ENCODE measurements at regions not wholly inside any gene's neighbourhood (a gene's known extent, or its start where the extent isn't known, plus 50 kb on each side); places are given as distances from the start of the nearest gene placed in this dataset.

GRCh38 chr1:38586993-38587646, 272.5 kb downstream of the RRAGC start:
- TF ChIP-seq RAD21 (IDR thresholded peaks at IDR 0.05; ENCODE audit: low read depth): peak; percentile 78
- TF ChIP-seq, protein P1, sequence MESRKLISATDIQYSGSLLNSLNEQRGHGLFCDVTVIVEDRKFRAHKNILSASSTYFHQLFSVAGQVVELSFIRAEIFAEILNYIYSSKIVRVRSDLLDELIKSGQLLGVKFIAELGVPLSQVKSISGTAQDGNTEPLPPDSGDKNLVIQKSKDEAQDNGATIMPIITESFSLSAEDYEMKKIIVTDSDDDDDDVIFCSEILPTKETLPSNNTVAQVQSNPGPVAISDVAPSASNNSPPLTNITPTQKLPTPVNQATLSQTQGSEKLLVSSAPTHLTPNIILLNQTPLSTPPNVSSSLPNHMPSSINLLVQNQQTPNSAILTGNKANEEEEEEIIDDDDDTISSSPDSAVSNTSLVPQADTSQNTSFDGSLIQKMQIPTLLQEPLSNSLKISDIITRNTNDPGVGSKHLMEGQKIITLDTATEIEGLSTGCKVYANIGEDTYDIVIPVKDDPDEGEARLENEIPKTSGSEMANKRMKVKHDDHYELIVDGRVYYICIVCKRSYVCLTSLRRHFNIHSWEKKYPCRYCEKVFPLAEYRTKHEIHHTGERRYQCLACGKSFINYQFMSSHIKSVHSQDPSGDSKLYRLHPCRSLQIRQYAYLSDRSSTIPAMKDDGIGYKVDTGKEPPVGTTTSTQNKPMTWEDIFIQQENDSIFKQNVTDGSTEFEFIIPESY (IDR thresholded peaks at IDR 0.05; ENCODE audit: extremely low read depth, insufficient replicate concordance, low read length): no peak
- TF ChIP-seq, protein P2, sequence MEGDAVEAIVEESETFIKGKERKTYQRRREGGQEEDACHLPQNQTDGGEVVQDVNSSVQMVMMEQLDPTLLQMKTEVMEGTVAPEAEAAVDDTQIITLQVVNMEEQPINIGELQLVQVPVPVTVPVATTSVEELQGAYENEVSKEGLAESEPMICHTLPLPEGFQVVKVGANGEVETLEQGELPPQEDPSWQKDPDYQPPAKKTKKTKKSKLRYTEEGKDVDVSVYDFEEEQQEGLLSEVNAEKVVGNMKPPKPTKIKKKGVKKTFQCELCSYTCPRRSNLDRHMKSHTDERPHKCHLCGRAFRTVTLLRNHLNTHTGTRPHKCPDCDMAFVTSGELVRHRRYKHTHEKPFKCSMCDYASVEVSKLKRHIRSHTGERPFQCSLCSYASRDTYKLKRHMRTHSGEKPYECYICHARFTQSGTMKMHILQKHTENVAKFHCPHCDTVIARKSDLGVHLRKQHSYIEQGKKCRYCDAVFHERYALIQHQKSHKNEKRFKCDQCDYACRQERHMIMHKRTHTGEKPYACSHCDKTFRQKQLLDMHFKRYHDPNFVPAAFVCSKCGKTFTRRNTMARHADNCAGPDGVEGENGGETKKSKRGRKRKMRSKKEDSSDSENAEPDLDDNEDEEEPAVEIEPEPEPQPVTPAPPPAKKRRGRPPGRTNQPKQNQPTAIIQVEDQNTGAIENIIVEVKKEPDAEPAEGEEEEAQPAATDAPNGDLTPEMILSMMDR (IDR thresholded peaks at IDR 0.05 in 2 of 3, conservative IDR thresholded peaks at IDR 0.05 in 1 of 3; ENCODE audit: borderline replicate concordance in 1 of 3, insufficient read depth in 1 of 3, low read depth in 2 of 3, low read length in 2 of 3): peak; percentile 43 to 100 (median 97); a peak in 5 of 6 replicates
- TF ChIP-seq, protein P3, sequence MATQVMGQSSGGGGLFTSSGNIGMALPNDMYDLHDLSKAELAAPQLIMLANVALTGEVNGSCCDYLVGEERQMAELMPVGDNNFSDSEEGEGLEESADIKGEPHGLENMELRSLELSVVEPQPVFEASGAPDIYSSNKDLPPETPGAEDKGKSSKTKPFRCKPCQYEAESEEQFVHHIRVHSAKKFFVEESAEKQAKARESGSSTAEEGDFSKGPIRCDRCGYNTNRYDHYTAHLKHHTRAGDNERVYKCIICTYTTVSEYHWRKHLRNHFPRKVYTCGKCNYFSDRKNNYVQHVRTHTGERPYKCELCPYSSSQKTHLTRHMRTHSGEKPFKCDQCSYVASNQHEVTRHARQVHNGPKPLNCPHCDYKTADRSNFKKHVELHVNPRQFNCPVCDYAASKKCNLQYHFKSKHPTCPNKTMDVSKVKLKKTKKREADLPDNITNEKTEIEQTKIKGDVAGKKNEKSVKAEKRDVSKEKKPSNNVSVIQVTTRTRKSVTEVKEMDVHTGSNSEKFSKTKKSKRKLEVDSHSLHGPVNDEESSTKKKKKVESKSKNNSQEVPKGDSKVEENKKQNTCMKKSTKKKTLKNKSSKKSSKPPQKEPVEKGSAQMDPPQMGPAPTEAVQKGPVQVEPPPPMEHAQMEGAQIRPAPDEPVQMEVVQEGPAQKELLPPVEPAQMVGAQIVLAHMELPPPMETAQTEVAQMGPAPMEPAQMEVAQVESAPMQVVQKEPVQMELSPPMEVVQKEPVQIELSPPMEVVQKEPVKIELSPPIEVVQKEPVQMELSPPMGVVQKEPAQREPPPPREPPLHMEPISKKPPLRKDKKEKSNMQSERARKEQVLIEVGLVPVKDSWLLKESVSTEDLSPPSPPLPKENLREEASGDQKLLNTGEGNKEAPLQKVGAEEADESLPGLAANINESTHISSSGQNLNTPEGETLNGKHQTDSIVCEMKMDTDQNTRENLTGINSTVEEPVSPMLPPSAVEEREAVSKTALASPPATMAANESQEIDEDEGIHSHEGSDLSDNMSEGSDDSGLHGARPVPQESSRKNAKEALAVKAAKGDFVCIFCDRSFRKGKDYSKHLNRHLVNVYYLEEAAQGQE (IDR thresholded peaks at IDR 0.05; ENCODE audit: low read depth): no peak
- ChIA-PET RAD21 (ENCODE audit: low non-redundant PET in 1 of 2, low total read pairs in 2 of 2, uncharacterized antibody in 2 of 2, unreplicated experiment in 2 of 2) (no interaction called here), CTCF (interaction anchor here (1.1 kb wide), 1 partner anchor 12 kb away, joined by 4 read pairs; no protein-coding TSS in a partner anchor), POLR2A (interaction anchor here (0.5 kb wide), 1 partner anchor 46 kb away, joined by 3 read pairs; no protein-coding TSS in a partner anchor)
- no peaks in the 10 kb centered on the region for H3K27me3 ChIP-seq (ENCODE audit: insufficient read depth, low read length)
- no peak overlapping the region for H3K27ac ChIP-seq (ENCODE audit: low read depth, low read length)
- H3K4me1 ChIP-seq (ENCODE audit: control insufficient read depth in 1 of 2, insufficient read depth in 2 of 2, low read length in 2 of 2): peaks cover 0 to 12% of the 10 kb centered on the region in 2 experiments; a peak in 2 of 4 replicates
- peak overlapping the region in 1 of 2 experiments; percentile 13; a peak in 2 of 4 replicates for H3K4me3 ChIP-seq (replicated peaks in 1 of 2; ENCODE audit: low read depth in 1 of 2, low read length in 2 of 2)
- no peak overlapping the region for H3K9ac ChIP-seq (ENCODE audit: low read length)
- no peaks in the 10 kb centered on the region for H4K20me1 ChIP-seq (ENCODE audit: insufficient read depth)
- no peaks in the 10 kb centered on the region for H3K36me3 ChIP-seq (ENCODE audit: control insufficient read depth in 1 of 2, insufficient read depth in 2 of 2, low read length in 2 of 2)
- peak; percentile 95 for ATAC-seq
- H3K4me2 ChIP-seq (ENCODE audit: low read length): peak overlapping the region; percentile 66
- intact Hi-C loops (cut with micrococcal nuclease): loop anchor here (2.0 kb wide), 1 partner anchor 560 kb away; no protein-coding TSS in a partner anchor
- H3K9me2 ChIP-seq (ENCODE audit: insufficient read depth): no peaks in the 10 kb centered on the region
- no TSS peak for BruUV-seq (replicated peaks)
- H2AFZ ChIP-seq (ENCODE audit: low read depth, low read length, poor library complexity, severe bottlenecking): peak overlapping the region; percentile 94
- DNase-seq (ENCODE audit: low read depth, low spot score): peak; percentile 24
- peaks cover 0 to 4% of the 10 kb centered on the region in 2 experiments; a peak in 2 of 4 replicates for H3K9me3 ChIP-seq (ENCODE audit: control insufficient read depth in 1 of 2, insufficient read depth in 1 of 2, low read depth in 1 of 2, low read length in 2 of 2)
- H3K79me2 ChIP-seq (ENCODE audit: insufficient read depth, low read length): no peaks in the 10 kb centered on the region
